ENCODE measurements at regions not wholly inside any gene's neighbourhood (a gene's known extent, or its start where the extent isn't known, plus 50 kb on each side); places are given as distances from the start of the nearest gene placed in this dataset.

- no peak for DNase-seq (ENCODE audit: extremely low read depth in 1 of 2, low read depth in 1 of 2)
These were observed 253.9 kb downstream of the TAF11L14 start for GRCh38 chr5:17888155-17888554.

- DNase-seq (ENCODE audit: extremely low read depth in 1 of 2, low read depth in 1 of 2): no peak
These were observed 256.2 kb downstream of the TAF11L14 start for GRCh38 chr5:17890501-17890900.

GRCh38 chr5:17891881-17892280 is 257.6 kb downstream of the TAF11L14 start:
- DNase-seq (ENCODE audit: extremely low read depth in 1 of 2, low read depth in 1 of 2): no peak

GRCh38 chr5:17893026-17893635 is 258.9 kb downstream of the TAF11L14 start:
- no peak for DNase-seq (ENCODE audit: extremely low read depth in 1 of 2, low read depth in 1 of 2)

GRCh38 chr5:17895288-17896033 is 261.2 kb downstream of the TAF11L14 start:
- DNase-seq (ENCODE audit: extremely low read depth in 1 of 2, low read depth in 1 of 2): no peak

GRCh38 chr5:17896605-17897004 is 262.3 kb downstream of the TAF11L14 start:
- no peak for DNase-seq (ENCODE audit: extremely low read depth in 1 of 2, low read depth in 1 of 2)

- DNase-seq (ENCODE audit: extremely low read depth in 1 of 2, low read depth in 1 of 2): no peak
These were observed 263.5 kb downstream of the TAF11L14 start for GRCh38 chr5:17897776-17898175.

GRCh38 chr5:17898766-17899165 is 264.5 kb downstream of the TAF11L14 start:
- DNase-seq (ENCODE audit: extremely low read depth in 1 of 2, low read depth in 1 of 2): no peak

GRCh38 chr5:17907094-17907493 is 272.8 kb downstream of the TAF11L14 start:
- DNase-seq (ENCODE audit: extremely low read depth in 1 of 2, low read depth in 1 of 2): no peak

- DNase-seq (ENCODE audit: extremely low read depth in 1 of 2, low read depth in 1 of 2): no peak
These were observed 276.1 kb downstream of the TAF11L14 start for GRCh38 chr5:17910318-17910717.

- DNase-seq (ENCODE audit: extremely low read depth in 1 of 2, low read depth in 1 of 2): no peak
These were observed 278.5 kb downstream of the TAF11L14 start for GRCh38 chr5:17912794-17913193.

- no peak for DNase-seq (ENCODE audit: extremely low read depth in 1 of 2, low read depth in 1 of 2)
These were observed 282.2 kb downstream of the TAF11L14 start for GRCh38 chr5:17916446-17916845.

GRCh38 chr5:17917465-17917864 is 283.2 kb downstream of the TAF11L14 start:
- no peak for DNase-seq (ENCODE audit: extremely low read depth in 1 of 2, low read depth in 1 of 2)

- no peak for DNase-seq (ENCODE audit: extremely low read depth in 1 of 2, low read depth in 1 of 2)
These were observed 284.3 kb downstream of the TAF11L14 start for GRCh38 chr5:17918373-17919104.

- DNase-seq (ENCODE audit: extremely low read depth in 1 of 2, low read depth in 1 of 2): no peak
These were observed 291.0 kb downstream of the TAF11L14 start for GRCh38 chr5:17925276-17925675.

GRCh38 chr5:17928581-17928981 is 294.3 kb downstream of the TAF11L14 start:
- DNase-seq (ENCODE audit: extremely low read depth in 1 of 2, low read depth in 1 of 2): no peak

- no peak for DNase-seq (ENCODE audit: extremely low read depth in 1 of 2, low read depth in 1 of 2)
These were observed 294.9 kb downstream of the TAF11L14 start for GRCh38 chr5:17929171-17929570.

- DNase-seq (ENCODE audit: extremely low read depth in 1 of 2, low read depth in 1 of 2): no peak
These were observed 296.1 kb downstream of the TAF11L14 start for GRCh38 chr5:17930346-17930745.

GRCh38 chr5:17944046-17944445 is 309.8 kb downstream of the TAF11L14 start:
- DNase-seq (ENCODE audit: extremely low read depth in 1 of 2, low read depth in 1 of 2): no peak

GRCh38 chr5:17947029-17947428 is 312.8 kb downstream of the TAF11L14 start:
- no peak for DNase-seq (ENCODE audit: extremely low read depth in 1 of 2, low read depth in 1 of 2)

- no peak for DNase-seq (ENCODE audit: extremely low read depth in 1 of 2, low read depth in 1 of 2)
These were observed 317.3 kb downstream of the TAF11L14 start for GRCh38 chr5:17951392-17952169.
